Activated naive CD8-positive, alpha-beta T cell treated with anti-CD3 and anti-CD28 coated beads, Interleukin-2, amount 10 ng/mL, durations not matched to agents 7 days and 5 days (primary cell): ENCODE measurements at regions not wholly inside any gene's neighbourhood (a gene's known extent, or its start where the extent isn't known, plus 50 kb on each side); places are given as distances from the start of the nearest gene placed in this dataset.
A peak's percentile ranks its signal among the peaks of the same experiment; 100 is the strongest.

ENCODE experiments used
- ATAC-seq: fragments of 150-1000 bp; cut with Tn5 transposase; one replicate; pipeline ENCODE4 v1.10.0; 2021; ENCODE audit warnings: low read depth, moderate library complexity
- POLR2A ChIA-PET: fragments of 350-600 bp; sonication (Branson Sonifier 250); formaldehyde crosslinking; loops from one replicate; lab custom pipeline; 2021; ENCODE audit warnings: antibody characterized with exemption; lab: Charles Lee
- DNase-seq: peaks from one replicate; pipeline ENCODE4 v3.0.0; 2021
- H3K27ac Mint-ChIP-seq: one replicate; pipeline ENCODE4 v1.8.0; 2022; ENCODE audit warnings: mild to moderate bottlenecking, mixed read lengths
- H3K27me3 Mint-ChIP-seq: one replicate; pipeline ENCODE4 v1.8.0; 2022; ENCODE audit warnings: mild to moderate bottlenecking, moderate library complexity, mixed read lengths
- H3K36me3 Mint-ChIP-seq: one replicate; pipeline ENCODE4 v1.8.0; 2021; ENCODE audit warnings: mild to moderate bottlenecking, mixed read lengths
- H3K4me1 Mint-ChIP-seq: one replicate; pipeline ENCODE4 v1.8.0; 2021; ENCODE audit warnings: mixed read lengths
- H3K4me3 Mint-ChIP-seq: one replicate; pipeline ENCODE4 v1.8.0; 2022; ENCODE audit warnings: mild to moderate bottlenecking, moderate library complexity, mixed read lengths
- H3K9me3 Mint-ChIP-seq: one replicate; pipeline ENCODE4 v1.8.0; 2021; ENCODE audit warnings: mixed read lengths

- Mint-ChIP-seq H3K4me1 (no peaks in the 10 kb centered on the region), H3K36me3 (no peaks in the 10 kb centered on the region), H3K27me3 (peaks cover 5% of the 10 kb centered on the region), H3K27ac (no peak overlapping the region), H3K4me3 (no peak overlapping the region), H3K9me3 (no peaks in the 10 kb centered on the region)
- no peak for DNase-seq
- POLR2A ChIA-PET = no interaction called here
- no peak for ATAC-seq
Measured at GRCh38 chr1:47635111-47635510, 197.3 kb downstream of the FOXD2 start.

GRCh38 chr1:47635597-47635996 is 197.8 kb downstream of the FOXD2 start:
- no peak for DNase-seq
- Mint-ChIP-seq H3K9me3 (no peaks in the 10 kb centered on the region), H3K27me3 (peaks cover 5% of the 10 kb centered on the region), H3K4me3 (no peak overlapping the region), H3K4me1 (no peaks in the 10 kb centered on the region), H3K36me3 (no peaks in the 10 kb centered on the region), H3K27ac (no peak overlapping the region)
- POLR2A ChIA-PET = no interaction called here
- no peak for ATAC-seq

- no peaks in the 10 kb centered on the region for H3K4me1 Mint-ChIP-seq
- H3K27me3 Mint-ChIP-seq = peaks cover 5% of the 10 kb centered on the region
- no peak for DNase-seq
- H3K9me3 Mint-ChIP-seq = no peaks in the 10 kb centered on the region
- H3K4me3 Mint-ChIP-seq = no peak overlapping the region
- ATAC-seq = no peak
- H3K36me3 Mint-ChIP-seq = no peaks in the 10 kb centered on the region
- POLR2A ChIA-PET = no interaction called here
- H3K27ac Mint-ChIP-seq = no peak overlapping the region
Measured at GRCh38 chr1:47637111-47637685, 199.4 kb downstream of the FOXD2 start.

GRCh38 chr1:47638240-47638639 is 200.4 kb downstream of the FOXD2 start:
- DNase-seq (no peak), ATAC-seq (no peak)
- Mint-ChIP-seq H3K9me3 (no peaks in the 10 kb centered on the region), H3K36me3 (no peaks in the 10 kb centered on the region), H3K27ac (peak overlapping the region; percentile 6), H3K4me3 (no peak overlapping the region), H3K4me1 (no peaks in the 10 kb centered on the region), H3K27me3 (peaks cover 5% of the 10 kb centered on the region)
- POLR2A ChIA-PET = no interaction called here

- no peak for DNase-seq
- POLR2A ChIA-PET = no interaction called here
- Mint-ChIP-seq H3K36me3 (no peaks in the 10 kb centered on the region), H3K9me3 (no peaks in the 10 kb centered on the region), H3K27ac (peak overlapping the region; percentile 6), H3K4me1 (no peaks in the 10 kb centered on the region), H3K4me3 (no peak overlapping the region), H3K27me3 (peaks cover 5% of the 10 kb centered on the region)
- ATAC-seq = no peak
Measured at GRCh38 chr1:47638713-47639112, 200.9 kb downstream of the FOXD2 start.

- H3K36me3 Mint-ChIP-seq = no peaks in the 10 kb centered on the region
- H3K27me3 Mint-ChIP-seq = peaks cover 15% of the 10 kb centered on the region
- POLR2A ChIA-PET = no interaction called here
- no peak for ATAC-seq
- H3K4me3 Mint-ChIP-seq = no peak overlapping the region
- no peak for DNase-seq
- no peaks in the 10 kb centered on the region for H3K4me1 Mint-ChIP-seq
- H3K27ac Mint-ChIP-seq = no peak overlapping the region
- H3K9me3 Mint-ChIP-seq = no peaks in the 10 kb centered on the region
Measured at GRCh38 chr1:47643306-47644211, 205.7 kb downstream of the FOXD2 start.

GRCh38 chr1:47644212-47644573 is 206.3 kb downstream of the FOXD2 start:
- H3K36me3 Mint-ChIP-seq = no peaks in the 10 kb centered on the region
- H3K4me3 Mint-ChIP-seq = no peak overlapping the region
- H3K27ac Mint-ChIP-seq = no peak overlapping the region
- DNase-seq = no peak
- no peaks in the 10 kb centered on the region for H3K9me3 Mint-ChIP-seq
- ATAC-seq = no peak
- POLR2A ChIA-PET = no interaction called here
- H3K4me1 Mint-ChIP-seq = no peaks in the 10 kb centered on the region
- peaks cover 18% of the 10 kb centered on the region for H3K27me3 Mint-ChIP-seq

GRCh38 chr1:47645151-47645550 is 207.3 kb downstream of the FOXD2 start:
- Mint-ChIP-seq H3K27ac (no peak overlapping the region), H3K9me3 (no peaks in the 10 kb centered on the region), H3K36me3 (no peaks in the 10 kb centered on the region), H3K27me3 (peaks cover 18% of the 10 kb centered on the region), H3K4me1 (no peaks in the 10 kb centered on the region), H3K4me3 (no peak overlapping the region)
- POLR2A ChIA-PET = no interaction called here
- ATAC-seq (no peak), DNase-seq (no peak)

GRCh38 chr1:47646676-47647075 is 208.8 kb downstream of the FOXD2 start:
- POLR2A ChIA-PET = no interaction called here
- no peaks in the 10 kb centered on the region for H3K9me3 Mint-ChIP-seq
- H3K27ac Mint-ChIP-seq = no peak overlapping the region
- H3K36me3 Mint-ChIP-seq = no peaks in the 10 kb centered on the region
- no peak overlapping the region for H3K4me3 Mint-ChIP-seq
- no peak for DNase-seq
- ATAC-seq = no peak
- peaks cover 18% of the 10 kb centered on the region for H3K27me3 Mint-ChIP-seq
- H3K4me1 Mint-ChIP-seq = no peaks in the 10 kb centered on the region

- Mint-ChIP-seq H3K36me3 (no peaks in the 10 kb centered on the region), H3K4me1 (no peaks in the 10 kb centered on the region), H3K4me3 (no peak overlapping the region), H3K27ac (no peak overlapping the region), H3K27me3 (peaks cover 18% of the 10 kb centered on the region), H3K9me3 (no peaks in the 10 kb centered on the region)
- DNase-seq = no peak
- POLR2A ChIA-PET = no interaction called here
- ATAC-seq = no peak
Measured at GRCh38 chr1:47647327-47647845, 209.5 kb downstream of the FOXD2 start.

- no peak overlapping the region for H3K4me3 Mint-ChIP-seq
- H3K9me3 Mint-ChIP-seq = no peaks in the 10 kb centered on the region
- H3K27ac Mint-ChIP-seq = no peak overlapping the region
- ATAC-seq (no peak), DNase-seq (no peak)
- H3K36me3 Mint-ChIP-seq = no peaks in the 10 kb centered on the region
- POLR2A ChIA-PET = no interaction called here
- peaks cover 15% of the 10 kb centered on the region for H3K27me3 Mint-ChIP-seq
- H3K4me1 Mint-ChIP-seq = no peaks in the 10 kb centered on the region
Measured at GRCh38 chr1:47650205-47650604, 212.4 kb downstream of the FOXD2 start.

- POLR2A ChIA-PET = no interaction called here
- no peak for ATAC-seq
- H3K4me1 Mint-ChIP-seq = no peaks in the 10 kb centered on the region
- H3K4me3 Mint-ChIP-seq = no peak overlapping the region
- no peaks in the 10 kb centered on the region for H3K36me3 Mint-ChIP-seq
- H3K27ac Mint-ChIP-seq = no peak overlapping the region
- peaks cover 13% of the 10 kb centered on the region for H3K27me3 Mint-ChIP-seq
- no peak for DNase-seq
- H3K9me3 Mint-ChIP-seq = no peaks in the 10 kb centered on the region
Measured at GRCh38 chr1:47650611-47651010, 212.8 kb downstream of the FOXD2 start.

- Mint-ChIP-seq H3K36me3 (no peaks in the 10 kb centered on the region), H3K4me3 (no peak overlapping the region), H3K27ac (no peak overlapping the region), H3K4me1 (no peaks in the 10 kb centered on the region), H3K9me3 (no peaks in the 10 kb centered on the region), H3K27me3 (peaks cover 20% of the 10 kb centered on the region)
- DNase-seq (no peak), ATAC-seq (no peak)
- POLR2A ChIA-PET = no interaction called here
Measured at GRCh38 chr1:47651311-47652089, 213.7 kb downstream of the FOXD2 start.
